ENCODE measurements at regions not wholly inside any gene's neighbourhood (a gene's known extent, or its start where the extent isn't known, plus 50 kb on each side); places are given as distances from the start of the nearest gene placed in this dataset.

DNA sequence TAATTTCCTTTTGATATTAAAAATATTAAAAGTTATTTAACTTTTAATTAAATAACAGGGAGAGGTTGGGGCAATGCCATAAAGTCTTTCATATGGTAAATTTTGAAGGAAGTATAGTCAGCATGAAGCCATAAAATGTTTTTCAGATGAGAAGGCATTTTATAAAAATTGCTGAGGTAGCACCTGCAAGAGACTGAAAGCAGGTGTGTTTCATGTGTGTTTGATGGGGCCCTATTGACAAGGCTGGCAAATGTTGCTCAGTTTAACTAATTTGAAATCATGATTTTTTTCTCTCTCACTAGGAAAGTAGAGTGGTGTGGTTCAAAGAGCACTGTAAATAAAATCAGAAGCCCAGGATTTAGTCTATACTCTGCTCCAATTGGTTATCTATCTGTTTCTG is 805.8 kb upstream of the C9orf72 start:
- intact Hi-C loops (cut with DNase I): no loop called here
- DNase-seq: no peak
- no peak for TF ChIP-seq POLR2AphosphoS5 (IDR thresholded peaks at IDR 0.05)
- TF ChIP-seq EP300 (IDR thresholded peaks at IDR 0.05): no peak
- TF ChIP-seq POLR2A (IDR thresholded peaks at IDR 0.05): no peak
- TF ChIP-seq, protein P1, sequence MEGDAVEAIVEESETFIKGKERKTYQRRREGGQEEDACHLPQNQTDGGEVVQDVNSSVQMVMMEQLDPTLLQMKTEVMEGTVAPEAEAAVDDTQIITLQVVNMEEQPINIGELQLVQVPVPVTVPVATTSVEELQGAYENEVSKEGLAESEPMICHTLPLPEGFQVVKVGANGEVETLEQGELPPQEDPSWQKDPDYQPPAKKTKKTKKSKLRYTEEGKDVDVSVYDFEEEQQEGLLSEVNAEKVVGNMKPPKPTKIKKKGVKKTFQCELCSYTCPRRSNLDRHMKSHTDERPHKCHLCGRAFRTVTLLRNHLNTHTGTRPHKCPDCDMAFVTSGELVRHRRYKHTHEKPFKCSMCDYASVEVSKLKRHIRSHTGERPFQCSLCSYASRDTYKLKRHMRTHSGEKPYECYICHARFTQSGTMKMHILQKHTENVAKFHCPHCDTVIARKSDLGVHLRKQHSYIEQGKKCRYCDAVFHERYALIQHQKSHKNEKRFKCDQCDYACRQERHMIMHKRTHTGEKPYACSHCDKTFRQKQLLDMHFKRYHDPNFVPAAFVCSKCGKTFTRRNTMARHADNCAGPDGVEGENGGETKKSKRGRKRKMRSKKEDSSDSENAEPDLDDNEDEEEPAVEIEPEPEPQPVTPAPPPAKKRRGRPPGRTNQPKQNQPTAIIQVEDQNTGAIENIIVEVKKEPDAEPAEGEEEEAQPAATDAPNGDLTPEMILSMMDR (IDR thresholded peaks at IDR 0.05): no peak
- no peaks in the 10 kb centered on the region for H3K36me3 ChIP-seq
- no peak overlapping the region for H3K4me3 ChIP-seq
- no peaks in the 10 kb centered on the region for H3K27me3 ChIP-seq
- no peak overlapping the region for H3K27ac ChIP-seq
- H3K4me1 ChIP-seq: no peaks in the 10 kb centered on the region
- H3K9me3 ChIP-seq: no peaks in the 10 kb centered on the region

DNA sequence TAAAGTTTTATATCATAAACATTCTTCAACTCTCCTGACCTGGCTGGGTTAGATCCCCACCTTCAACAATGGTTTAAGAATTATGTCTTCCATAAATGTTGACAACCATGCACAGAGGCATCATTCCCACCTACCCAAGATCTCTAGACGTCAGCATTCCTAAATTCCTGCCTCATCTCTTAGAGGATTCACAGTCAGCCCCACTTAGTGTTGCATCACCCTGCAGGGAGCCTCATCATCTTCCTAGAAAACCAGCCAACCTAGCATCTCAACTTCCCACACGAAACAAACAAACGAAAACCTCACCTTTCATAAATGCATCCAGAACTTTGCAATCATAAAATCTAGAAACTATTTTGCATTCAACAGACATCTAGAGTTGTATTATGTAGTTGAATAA is 816.1 kb upstream of the C9orf72 start:
- H3K4me3 ChIP-seq: no peak overlapping the region

DNA sequence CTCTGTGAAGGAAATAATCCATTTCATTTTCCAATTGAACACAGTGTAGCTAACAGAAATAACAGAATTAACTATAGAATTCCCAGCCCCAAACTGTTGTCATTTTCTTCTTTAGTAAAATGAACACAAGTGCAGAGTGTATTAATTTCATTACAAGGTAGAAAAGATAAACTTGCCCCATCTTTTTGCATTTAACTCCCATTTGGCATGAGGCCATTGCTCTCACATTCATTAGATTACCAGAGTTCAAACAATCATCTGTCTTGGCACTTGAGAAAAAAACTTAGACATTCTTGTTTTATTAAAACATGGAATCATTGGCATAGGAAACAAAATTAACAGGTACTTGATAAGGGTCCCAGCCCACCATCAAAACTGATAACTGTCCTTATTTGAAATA is 821.5 kb upstream of the C9orf72 start:
- no peaks in the 10 kb centered on the region for H3K9me3 ChIP-seq
- no peak overlapping the region for H3K27ac ChIP-seq
- no peaks in the 10 kb centered on the region for H3K27me3 ChIP-seq
- no peaks in the 10 kb centered on the region for H3K4me1 ChIP-seq
- no peak for DNase-seq
- no peaks in the 10 kb centered on the region for H3K36me3 ChIP-seq
- TF ChIP-seq POLR2A (IDR thresholded peaks at IDR 0.05): no peak
- TF ChIP-seq, protein P1 (IDR thresholded peaks at IDR 0.05): no peak
- TF ChIP-seq POLR2AphosphoS5 (IDR thresholded peaks at IDR 0.05): no peak
- no peak for TF ChIP-seq EP300 (IDR thresholded peaks at IDR 0.05)
- intact Hi-C loops (cut with DNase I): no loop called here
- no peak overlapping the region for H3K4me3 ChIP-seq

More for the DNA sequence above, 816.1 kb upstream of the C9orf72 start:
- no peaks in the 10 kb centered on the region for H3K36me3 ChIP-seq
- TF ChIP-seq, protein P1 (IDR thresholded peaks at IDR 0.05): no peak
- TF ChIP-seq POLR2A (IDR thresholded peaks at IDR 0.05) (no peak), POLR2AphosphoS5 (IDR thresholded peaks at IDR 0.05) (no peak), EP300 (IDR thresholded peaks at IDR 0.05) (no peak)
- H3K9me3 ChIP-seq: no peaks in the 10 kb centered on the region
- no peaks in the 10 kb centered on the region for H3K27me3 ChIP-seq
- no peak for DNase-seq
- H3K4me1 ChIP-seq: no peaks in the 10 kb centered on the region
- no peak overlapping the region for H3K27ac ChIP-seq
- WGBS, 2 donors: 74 to 78% methylated on average over 3 of the region's 3 CpGs
- intact Hi-C loops (cut with DNase I): no loop called here

DNA sequence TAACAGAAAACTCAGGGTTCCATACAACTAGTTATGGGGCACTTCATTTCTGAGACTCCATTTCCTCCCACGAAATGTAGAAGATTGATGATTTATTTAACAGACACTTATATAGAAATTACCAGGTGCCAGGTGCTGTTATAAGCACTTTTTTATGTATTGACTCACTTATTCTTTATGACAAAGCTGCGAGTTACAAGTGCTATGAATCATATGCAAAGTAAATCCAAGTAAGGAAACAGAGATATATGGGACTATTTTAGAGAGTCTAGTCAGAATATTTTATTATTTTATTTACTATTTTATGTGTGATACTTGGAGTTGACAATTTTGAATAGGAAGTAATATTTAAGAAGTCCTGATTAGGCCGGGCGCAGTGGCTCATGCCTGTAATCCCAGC is 822.8 kb upstream of the C9orf72 start:
- WGBS, 2 donors: 60 to 86% methylated on average over 4 of the region's 4 CpGs
- no peak for DNase-seq

DNA sequence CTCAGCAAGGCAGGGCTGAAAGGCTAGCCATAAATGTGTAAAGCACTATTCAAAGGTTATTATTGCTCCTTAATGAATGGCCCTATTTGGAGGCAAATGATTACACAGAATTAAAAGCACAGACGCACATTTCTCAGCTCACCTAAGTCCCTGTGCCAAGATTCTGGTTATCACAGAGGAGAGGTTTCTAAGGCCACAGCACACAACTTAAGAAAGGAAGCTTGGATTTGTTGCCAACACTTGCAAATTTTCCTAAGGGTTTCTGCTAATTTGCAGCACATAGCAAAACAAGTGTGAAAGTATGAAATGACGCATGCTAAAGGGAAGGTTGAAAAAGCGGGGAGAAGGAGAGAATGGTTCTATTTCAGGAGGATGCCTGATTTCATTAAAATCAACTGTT is 834.1 kb upstream of the C9orf72 start:
- Histone ChIP-seq H3K9me3 (no peaks in the 10 kb centered on the region), H3K36me3 (no peaks in the 10 kb centered on the region), H3K27me3 (no peaks in the 10 kb centered on the region), H3K4me3 (no peak overlapping the region), H3K27ac (no peak overlapping the region), H3K4me1 (peaks cover 0 to 7% (median 0%) of the 10 kb centered on the region in 4 donors)
- TF ChIP-seq EP300 (IDR thresholded peaks at IDR 0.05): no peak
- DNase-seq: no peak
- intact Hi-C loops (cut with DNase I): no loop called here
- 82 to 86% methylated on average over 3 of the region's 3 CpGs for WGBS, 2 donors

More for the DNA sequence above, 822.8 kb upstream of the C9orf72 start:
- Histone ChIP-seq H3K9me3 (no peaks in the 10 kb centered on the region), H3K4me3 (no peak overlapping the region), H3K27ac (no peak overlapping the region), H3K4me1 (no peaks in the 10 kb centered on the region), H3K36me3 (no peaks in the 10 kb centered on the region), H3K27me3 (no peaks in the 10 kb centered on the region)
- TF ChIP-seq POLR2AphosphoS5 (IDR thresholded peaks at IDR 0.05) (no peak), POLR2A (IDR thresholded peaks at IDR 0.05) (no peak), EP300 (IDR thresholded peaks at IDR 0.05) (no peak)
- TF ChIP-seq, protein P1 (IDR thresholded peaks at IDR 0.05): no peak
- intact Hi-C loops (cut with DNase I): no loop called here

Data from sigmoid colon (tissue), 6 donors.